H1 (cell line): ENCODE measurements at regions not wholly inside any gene's neighbourhood (a gene's known extent, or its start where the extent isn't known, plus 50 kb on each side); places are given as distances from the start of the nearest gene placed in this dataset.

Source experiments
- CTCF ChIA-PET: fragments of 300-600 bp; sonication (Branson Sonifier 250); formaldehyde crosslinking; loops from one replicate; lab custom pipeline; 2021; ENCODE audit not compliant: partially characterized antibody; lab: Charles Lee
- POLR2A ChIA-PET: fragments of 300-600 bp; sonication (Branson Sonifier 250); formaldehyde crosslinking; loops from one replicate; lab custom pipeline; 2021; ENCODE audit warnings: inconsistent platforms; ENCODE audit not compliant: partially characterized antibody; lab: Charles Lee
- DNase-seq, 2 experiments: peaks; one replicate each; pipeline versions ENCODE4 v3.0.0 to v3.0.0-alpha.2; 2010 to 2022; ENCODE audit warnings: low spot score in 2 of 2, low read depth in 1 of 2, mixed read lengths in 1 of 2
- FAIRE-seq: peaks from 2 replicates; lab custom pipeline; 2011; peaks lifted over from hg19 to GRCh38; lab: Jason Lieb, UNC
- H2AFZ ChIP-seq: 2 replicates; pipeline ENCODE4 v1.8.1; 2012; ENCODE audit warnings: low read length, inconsistent platforms
- H2AK5ac ChIP-seq: 2 replicates; pipeline ENCODE4 v1.6.1; 2013; ENCODE audit warnings: low read depth, low read length
- H2BK120ac ChIP-seq: replicated peaks from 2 replicates; pipeline ENCODE3; 2013; ENCODE audit warnings: low read depth, low read length, inconsistent platforms
- H2BK12ac ChIP-seq: 2 replicates; pipeline ENCODE4 v1.6.1; 2013; ENCODE audit warnings: low read depth, low read length
- H2BK15ac ChIP-seq: 2 replicates; pipeline ENCODE4 v1.6.1; 2013; ENCODE audit warnings: low read length
- H2BK20ac ChIP-seq: 2 replicates; pipeline ENCODE4 v1.6.1; 2013; ENCODE audit warnings: low read length
- H2BK5ac ChIP-seq: 2 replicates; pipeline ENCODE4 v1.6.1; 2013; ENCODE audit warnings: low read depth, low read length
- H3K14ac ChIP-seq: 2 replicates; pipeline ENCODE4 v1.6.1; 2013; ENCODE audit warnings: inconsistent platforms; ENCODE audit not compliant: insufficient read length
- H3K18ac ChIP-seq: 2 replicates; pipeline ENCODE4 v1.6.1; 2013; ENCODE audit warnings: low read length; ENCODE audit errors: extremely low read depth
- H3K23ac ChIP-seq: 2 replicates; pipeline ENCODE4 v1.6.1; 2013; ENCODE audit warnings: inconsistent platforms; ENCODE audit not compliant: insufficient read length
- H3K23me2 ChIP-seq: 2 replicates; pipeline ENCODE4 v1.6.1; 2013; ENCODE audit warnings: low read depth, low read length
- H3K27ac ChIP-seq: 2 replicates; pipeline ENCODE4 v1.6.1; 2011; ENCODE audit warnings: low read depth, low read length, inconsistent platforms
- H3K27me3 ChIP-seq, 4 experiments: replicated peaks in 1 of 4; 1 replicate in 1 of 4; 2 replicates in 3 of 4; pipeline versions ENCODE4 v1.6.1 to v1.8.1; 2011 to 2013; ENCODE audit warnings: low read length in 3 of 4, mild to moderate bottlenecking in 3 of 4, inconsistent platforms in 2 of 4, mixed read lengths in 2 of 4, moderate library complexity in 1 of 4; ENCODE audit not compliant: control insufficient read depth in 3 of 4, insufficient read depth in 3 of 4; ENCODE audit errors: extremely low read depth in 1 of 4
- H3K36me3 ChIP-seq, 4 experiments: 2 replicates each; pipeline versions ENCODE4 v1.6.1 to v1.8.1; 2011 to 2013; ENCODE audit warnings: mild to moderate bottlenecking in 4 of 4, low read length in 3 of 4, moderate library complexity in 2 of 4, control low read depth in 1 of 4, inconsistent platforms in 1 of 4; ENCODE audit not compliant: insufficient read depth in 4 of 4, control insufficient read depth in 2 of 4
- H3K4ac ChIP-seq: replicated peaks from 2 replicates; pipeline ENCODE3; 2013; ENCODE audit warnings: low read length, low read depth, mixed read lengths, inconsistent platforms; ENCODE audit not compliant: insufficient read length
- H3K4me1 ChIP-seq, 4 experiments: replicated peaks in 1 of 4; 1 replicate in 1 of 4; 2 replicates in 3 of 4; pipeline versions ENCODE4 v1.6.1 to v1.8.1; 2011 to 2013; ENCODE audit warnings: low read length in 3 of 4, inconsistent platforms in 2 of 4, mixed read lengths in 1 of 4; ENCODE audit not compliant: insufficient read depth in 4 of 4, control insufficient read depth in 3 of 4
- H3K4me2 ChIP-seq, 2 experiments: 2 replicates each; pipeline versions ENCODE4 v1.6.1 to v1.8.1; 2011 to 2013; ENCODE audit warnings: low read depth in 2 of 2, low read length in 2 of 2, control low read depth in 1 of 2, inconsistent platforms in 1 of 2, mild to moderate bottlenecking in 1 of 2; ENCODE audit not compliant: insufficient read depth in 1 of 2
- H3K4me3 ChIP-seq, 4 experiments: fragments of 200-600, 300-600 bp in 1 of 4; sonication (generic), shearing (Covaris generic), sonication (Bioruptor Twin) in 1 of 4; 2 replicates each; pipeline versions ENCODE4 v1.5.1 to v1.8.1; 2011 to 2016; ENCODE audit warnings: low read length in 4 of 4, low read depth in 3 of 4, control low read depth in 2 of 4, inconsistent platforms in 2 of 4, mild to moderate bottlenecking in 2 of 4, mixed read lengths in 1 of 4, moderate library complexity in 1 of 4; ENCODE audit not compliant: insufficient read depth in 2 of 4; ENCODE audit errors: extremely low read depth in 1 of 4
- H3K56ac ChIP-seq: replicated peaks from 2 replicates; pipeline ENCODE3; 2013; ENCODE audit warnings: low read depth, mild to moderate bottlenecking, mixed read lengths, low read length, inconsistent platforms; ENCODE audit not compliant: insufficient read length
- H3K79me1 ChIP-seq: 2 replicates; pipeline ENCODE4 v1.6.1; 2013; ENCODE audit warnings: low read depth, low read length, control low read depth
- H3K79me2 ChIP-seq, 2 experiments: 2 replicates each; pipeline versions ENCODE4 v1.6.1 to v1.8.1; 2012 to 2013; ENCODE audit warnings: low read length in 2 of 2, mild to moderate bottlenecking in 2 of 2, inconsistent platforms in 1 of 2; ENCODE audit not compliant: insufficient read depth in 2 of 2, control insufficient read depth in 1 of 2
- H3K9ac ChIP-seq, 4 experiments: replicated peaks in 1 of 4; 1 replicate in 1 of 4; 2 replicates in 3 of 4; pipeline versions ENCODE4 v1.6.1 to v1.8.1; 2011 to 2013; ENCODE audit warnings: low read depth in 3 of 4, low read length in 3 of 4, control low read depth in 2 of 4, mild to moderate bottlenecking in 2 of 4, moderate library complexity in 2 of 4, inconsistent platforms in 1 of 4; ENCODE audit errors: extremely low read depth in 1 of 4
- H3K9me3 ChIP-seq, 2 experiments: 2 replicates each; pipeline versions ENCODE4 v1.6.1 to v1.8.1; 2012 to 2013; ENCODE audit warnings: mild to moderate bottlenecking in 2 of 2, moderate library complexity in 2 of 2, control low read depth in 1 of 2, inconsistent platforms in 1 of 2, low read depth in 1 of 2, low read length in 1 of 2, mixed read lengths in 1 of 2; ENCODE audit not compliant: insufficient read depth in 2 of 2
- H4K20me1 ChIP-seq, 2 experiments: replicated peaks in 1 of 2; 2 replicates each; pipeline versions ENCODE3 to v1.8.1; 2011 to 2013; ENCODE audit warnings: inconsistent platforms in 2 of 2, low read length in 2 of 2, mild to moderate bottlenecking in 1 of 2; ENCODE audit not compliant: insufficient read depth in 2 of 2, control insufficient read depth in 1 of 2
- H4K5ac ChIP-seq: 2 replicates; pipeline ENCODE4 v1.6.1; 2013; ENCODE audit warnings: low read length, low read depth, mixed read lengths, inconsistent platforms; ENCODE audit not compliant: insufficient read length
- H4K8ac ChIP-seq: 2 replicates; pipeline ENCODE4 v1.8.0; 2013; ENCODE audit warnings: mild to moderate bottlenecking, moderate library complexity, low read length, inconsistent platforms; ENCODE audit not compliant: insufficient read depth; ENCODE audit errors: extremely low read depth
- H4K91ac ChIP-seq: replicated peaks from 2 replicates; pipeline ENCODE3; 2013; ENCODE audit warnings: low read length, mixed read lengths, inconsistent platforms; ENCODE audit not compliant: insufficient read length
- EZH2 ChIP-seq: fragments of 200-600 bp; sonication (generic); IDR thresholded peaks from 2 replicates; pipeline ENCODE4 v1.7.1; 2012; ENCODE audit warnings: low read depth, mild to moderate bottlenecking, moderate library complexity, low read length, inconsistent platforms; ENCODE audit not compliant: severe bottlenecking
- RFX5 ChIP-seq: IDR thresholded peaks from 2 replicates; pipeline ENCODE4 v1.6.1; 2011; ENCODE audit warnings: low read depth, low read length, improper control_type of control experiment, borderline replicate concordance
- TF ChIP-seq, protein P1 (sequence below): IDR thresholded peaks from 2 replicates; pipeline ENCODE4 v1.6.1; 2012; ENCODE audit warnings: inconsistent platforms

DNA sequence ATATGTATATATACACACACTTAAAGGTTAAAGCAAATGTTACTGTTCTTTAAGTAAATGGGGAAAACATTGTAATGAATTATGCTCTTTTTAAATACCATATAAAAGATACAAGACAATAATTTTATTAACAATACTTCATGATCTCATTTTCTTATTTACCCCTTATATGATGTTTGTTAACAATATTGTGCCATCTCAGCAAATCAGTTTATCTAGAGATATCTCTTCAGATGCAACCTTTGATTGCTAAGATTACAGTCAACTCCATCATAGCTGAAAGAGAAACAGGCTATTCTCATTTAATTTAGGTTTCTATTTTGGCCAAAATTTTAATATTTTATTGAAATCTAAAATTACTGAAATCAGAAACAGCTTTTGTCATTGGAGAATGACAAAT lies 197.9 kb downstream of the CALCRL start:
- H2BK120ac ChIP-seq, result no peak overlapping the region
- H2AK5ac ChIP-seq, result no peak overlapping the region
- H3K27me3 ChIP-seq, result no peaks in the 10 kb centered on the region
- no peak overlapping the region for H3K18ac ChIP-seq
- no peak overlapping the region for H2BK12ac ChIP-seq
- H3K14ac ChIP-seq, result no peak overlapping the region
- no peaks in the 10 kb centered on the region for H3K23me2 ChIP-seq
- H4K5ac ChIP-seq, result no peak overlapping the region
- no peak overlapping the region for H3K56ac ChIP-seq
- H2BK20ac ChIP-seq, result no peak overlapping the region
- H3K4me2 ChIP-seq, result no peak overlapping the region
- no peak for DNase-seq
- no peaks in the 10 kb centered on the region for H3K79me2 ChIP-seq
- H3K9ac ChIP-seq, result no peak overlapping the region
- H3K23ac ChIP-seq, result no peak overlapping the region
- H3K4ac ChIP-seq, result no peak overlapping the region
- FAIRE-seq, result no peak
- CTCF ChIA-PET, result no interaction called here
- no peaks in the 10 kb centered on the region for H3K36me3 ChIP-seq
- H4K91ac ChIP-seq, result no peak overlapping the region
- no peak overlapping the region for H4K8ac ChIP-seq
- POLR2A ChIA-PET, result no interaction called here
- no peaks in the 10 kb centered on the region for H4K20me1 ChIP-seq
- no peak overlapping the region for H3K27ac ChIP-seq
- H2AFZ ChIP-seq, result no peak overlapping the region
- no peaks in the 10 kb centered on the region for H3K9me3 ChIP-seq
- H2BK5ac ChIP-seq, result no peak overlapping the region
- H3K4me3 ChIP-seq, result no peak overlapping the region
- no peaks in the 10 kb centered on the region for H3K4me1 ChIP-seq
- no peak overlapping the region for H2BK15ac ChIP-seq
- H3K79me1 ChIP-seq, result no peaks in the 10 kb centered on the region
- TF ChIP-seq RFX5 (no peak), EZH2 (no peak)
- TF ChIP-seq, protein P1, sequence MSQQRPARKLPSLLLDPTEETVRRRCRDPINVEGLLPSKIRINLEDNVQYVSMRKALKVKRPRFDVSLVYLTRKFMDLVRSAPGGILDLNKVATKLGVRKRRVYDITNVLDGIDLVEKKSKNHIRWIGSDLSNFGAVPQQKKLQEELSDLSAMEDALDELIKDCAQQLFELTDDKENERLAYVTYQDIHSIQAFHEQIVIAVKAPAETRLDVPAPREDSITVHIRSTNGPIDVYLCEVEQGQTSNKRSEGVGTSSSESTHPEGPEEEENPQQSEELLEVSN, result no peak
